Muscle of back (tissue), 3 donors: ENCODE measurements at regions not wholly inside any gene's neighbourhood (a gene's known extent, or its start where the extent isn't known, plus 50 kb on each side); places are given as distances from the start of the nearest gene placed in this dataset.

Experiments used
- DNase-seq, 3 donors: peaks; one replicate each; pipeline versions ENCODE4 v3.0.0 to v3.0.0-alpha.2; 2013

- peak in 2 of 3 donors; percentile 42 to 58 for DNase-seq
Measured at GRCh38 chr12:42969355-42969754, 379.8 kb upstream of the PRICKLE1 start.

DNA sequence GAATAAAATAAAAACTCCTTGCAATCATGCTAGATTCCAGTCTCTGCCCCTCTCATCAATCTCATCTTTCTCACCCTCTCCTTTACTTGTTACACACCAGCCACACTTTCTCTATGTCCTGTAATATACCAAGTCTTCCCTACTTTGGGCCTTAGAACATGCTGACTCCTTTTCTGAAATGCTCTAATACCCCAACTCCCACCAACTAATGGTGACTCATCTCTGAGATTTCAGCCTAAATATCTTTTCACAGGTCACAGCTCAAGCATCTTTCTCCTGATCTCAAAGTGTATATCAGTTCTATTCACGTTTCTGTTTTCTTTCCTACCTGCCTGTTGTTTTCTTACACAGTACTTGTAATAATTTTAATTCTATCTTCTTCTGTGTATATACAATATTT lies 378.9 kb upstream of the PRICKLE1 start:
- DNase-seq, result no peak

DNA sequence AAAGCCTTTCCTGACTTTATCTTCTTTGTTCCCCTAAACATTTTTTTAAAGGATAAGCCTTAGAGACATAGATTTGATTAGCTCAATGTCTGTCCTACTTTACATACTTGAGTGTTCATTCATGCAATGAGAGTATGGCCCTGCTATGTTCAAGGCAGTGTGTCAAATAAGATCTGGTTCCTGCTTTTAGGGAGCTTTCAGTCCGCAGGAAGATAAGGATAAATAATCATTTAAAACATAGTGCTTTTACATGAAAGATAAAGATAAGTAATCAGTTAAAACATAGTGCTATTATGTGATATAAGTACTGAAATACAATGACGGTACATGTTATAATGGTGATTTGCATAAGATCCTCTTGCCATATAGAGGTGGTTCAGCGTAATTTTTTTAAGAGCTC lies 378.3 kb upstream of the PRICKLE1 start:
- DNase-seq, result no peak

DNA sequence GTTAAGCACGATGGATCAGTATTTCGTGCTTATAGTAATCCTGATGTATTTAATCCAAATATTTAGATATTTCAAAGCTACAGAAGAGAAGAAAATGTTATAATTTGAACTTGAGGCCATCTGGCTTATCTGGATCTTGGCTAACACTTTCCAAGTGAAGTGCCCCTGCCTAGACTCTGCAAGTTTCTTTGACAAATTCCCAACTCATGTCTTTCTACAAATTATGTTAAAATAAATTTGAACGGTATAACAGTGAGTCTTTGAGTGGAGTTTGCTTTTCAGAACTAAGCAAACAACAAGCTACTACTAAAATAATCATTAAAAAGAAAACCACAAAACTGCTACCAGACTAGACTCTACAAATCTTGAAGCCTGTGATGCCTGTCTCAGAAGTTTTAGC lies 374.4 kb upstream of the PRICKLE1 start:
- DNase-seq, result no peak

GRCh38 chr12:42962384-42962783 lies 372.8 kb upstream of the PRICKLE1 start:
- no peak for DNase-seq

DNA sequence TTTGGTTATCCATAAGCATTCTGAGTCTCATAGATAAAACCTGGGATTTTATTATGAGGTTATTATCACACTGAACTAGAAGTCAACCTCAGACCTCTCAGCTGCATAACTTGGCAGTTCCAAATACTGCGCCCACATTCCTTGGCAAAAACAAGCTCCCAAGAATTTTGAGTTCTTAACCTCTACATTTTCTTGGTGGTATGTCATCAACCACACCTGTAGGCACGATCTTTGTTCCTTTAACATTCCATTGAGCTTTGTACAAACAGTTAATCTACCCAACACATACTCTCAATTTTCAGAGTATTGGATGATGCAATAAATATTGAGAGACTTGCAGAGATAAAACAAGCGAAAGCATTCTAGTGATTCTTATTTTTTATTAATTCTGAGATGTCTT lies 371.8 kb upstream of the PRICKLE1 start:
- peak in 1 of 3 donors; percentile 30 for DNase-seq

GRCh38 chr12:42960087-42960527 lies 370.6 kb upstream of the PRICKLE1 start:
- DNase-seq, result no peak

- DNase-seq, result no peak
Measured at GRCh38 chr12:42958291-42958674, 368.7 kb upstream of the PRICKLE1 start.

- peak in 1 of 3 donors; percentile 25 for DNase-seq
Measured at GRCh38 chr12:42957561-42958290, 368.2 kb upstream of the PRICKLE1 start.

DNA sequence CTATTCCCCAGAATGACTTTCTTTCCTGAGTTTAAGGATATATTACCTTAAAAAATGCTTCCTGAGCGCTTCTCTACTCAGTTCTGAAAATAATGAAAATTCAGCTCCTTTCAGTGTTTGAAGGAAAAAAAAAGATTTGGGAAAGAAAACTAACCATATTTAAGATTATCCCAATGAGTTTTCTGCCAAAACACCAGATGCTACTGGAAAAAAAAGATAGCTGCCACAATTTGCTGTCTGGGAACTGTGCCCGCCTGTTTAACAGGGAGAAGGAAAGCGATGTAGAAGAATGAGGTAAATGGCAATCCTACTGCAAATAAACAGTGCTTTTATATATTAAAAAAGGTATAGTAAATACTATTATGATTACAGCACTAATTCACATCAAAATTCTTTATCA lies 367.6 kb upstream of the PRICKLE1 start:
- peak; percentile 38 to 71 (median 46) for DNase-seq

DNA sequence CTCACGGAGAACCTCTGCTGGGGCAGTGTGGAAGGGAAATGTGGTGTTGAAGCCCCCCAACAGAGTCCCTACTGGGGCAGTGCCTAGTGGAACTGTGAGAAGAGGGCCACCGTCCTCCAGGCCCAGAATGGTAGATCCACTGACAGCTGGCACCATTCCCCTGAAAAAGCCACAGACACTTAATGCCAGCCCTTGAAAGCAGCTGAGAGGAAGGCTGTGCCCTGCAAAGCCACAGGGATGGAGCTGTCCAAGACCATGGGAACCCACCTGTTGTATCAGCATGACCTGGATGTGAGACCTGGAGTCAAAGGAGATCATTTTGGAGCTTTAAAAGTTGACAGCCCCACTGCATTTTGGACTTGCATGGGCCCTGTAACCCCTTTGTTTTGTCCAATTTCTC lies 363.5 kb upstream of the PRICKLE1 start:
- no peak for DNase-seq

DNA sequence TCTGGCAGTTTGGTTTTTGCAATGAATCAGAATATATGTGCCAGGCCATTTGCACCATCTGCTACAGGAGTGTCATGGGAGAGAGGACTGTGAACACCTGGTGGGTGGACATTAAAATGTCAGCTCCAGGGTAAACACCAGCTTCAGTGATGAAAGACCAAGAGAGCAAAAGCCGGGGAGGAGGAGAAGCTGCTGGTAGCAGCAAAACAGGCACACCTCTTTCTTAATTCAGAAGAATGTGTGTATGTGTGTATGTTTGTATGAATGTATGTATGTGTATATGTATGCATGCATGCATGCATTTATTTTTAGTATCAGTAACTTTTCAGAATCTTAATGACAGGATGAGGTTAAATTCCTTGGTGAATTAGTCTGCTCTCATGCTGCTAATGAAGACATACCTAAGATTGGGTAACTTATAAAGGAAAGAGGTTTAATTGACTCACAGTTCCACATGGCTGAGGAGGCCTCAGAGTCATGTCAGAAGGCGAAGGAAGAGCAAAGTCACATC lies 357.4 kb upstream of the PRICKLE1 start:
- no peak for DNase-seq

DNA sequence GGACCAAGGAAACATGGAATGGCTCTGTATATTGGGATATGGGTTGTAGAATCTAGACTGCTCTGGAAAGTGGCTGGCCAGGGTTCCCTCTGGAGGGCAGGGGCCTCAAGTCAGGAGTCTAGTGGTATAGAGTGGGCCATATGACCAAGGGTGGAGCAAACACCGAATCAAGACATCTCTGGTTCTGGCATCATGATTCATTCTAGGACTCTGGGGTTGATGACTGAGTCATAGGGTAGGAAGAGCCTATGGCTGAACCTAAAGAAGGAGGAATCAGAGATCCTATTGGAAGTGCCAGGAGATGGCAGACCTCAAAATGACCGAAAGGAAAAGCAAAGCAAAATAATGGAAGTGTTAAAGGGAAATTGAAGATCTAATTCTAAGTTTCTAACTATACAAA lies 356.4 kb upstream of the PRICKLE1 start:
- DNase-seq, result no peak

DNA sequence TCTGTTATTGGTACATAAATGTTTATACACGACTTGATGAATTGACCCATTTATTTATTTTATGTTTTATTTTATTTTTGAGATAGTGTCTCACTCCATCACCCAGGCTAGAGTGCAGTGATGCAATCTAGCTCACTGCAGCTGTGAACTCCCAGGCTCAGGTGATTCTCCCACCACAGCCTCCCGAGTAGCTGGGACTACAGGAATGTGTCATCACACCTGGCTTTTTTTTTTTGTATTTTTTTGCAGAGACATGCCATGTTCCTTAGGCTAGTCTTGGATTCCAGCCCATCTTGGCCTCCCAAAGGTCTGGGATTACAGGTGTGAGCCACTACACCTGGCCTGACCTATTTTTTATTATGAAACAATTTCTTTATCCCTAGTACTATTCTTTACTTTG lies 355.0 kb upstream of the PRICKLE1 start:
- no peak for DNase-seq

DNA sequence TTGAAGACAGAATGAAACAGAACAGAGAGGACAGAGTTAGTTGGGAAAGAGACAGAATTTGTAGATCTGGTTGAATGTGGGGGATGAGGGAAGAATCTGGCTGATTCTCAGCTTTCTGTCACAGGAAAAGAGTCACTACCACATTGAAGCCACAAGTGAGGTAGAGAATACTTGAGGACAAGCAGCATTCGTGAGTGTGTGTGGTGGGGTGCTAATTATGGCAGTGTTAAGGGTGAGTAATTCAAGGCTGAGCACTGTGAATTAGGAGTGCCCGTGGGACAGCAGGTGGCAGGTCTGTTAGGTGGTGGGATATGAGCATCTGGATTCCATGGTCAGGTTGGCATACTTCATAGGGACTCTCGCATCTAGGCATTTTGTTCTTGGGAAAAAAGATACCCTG lies 347.4 kb upstream of the PRICKLE1 start:
- DNase-seq, result no peak

GRCh38 chr12:42936260-42936659 lies 346.7 kb upstream of the PRICKLE1 start:
- no peak for DNase-seq

DNA sequence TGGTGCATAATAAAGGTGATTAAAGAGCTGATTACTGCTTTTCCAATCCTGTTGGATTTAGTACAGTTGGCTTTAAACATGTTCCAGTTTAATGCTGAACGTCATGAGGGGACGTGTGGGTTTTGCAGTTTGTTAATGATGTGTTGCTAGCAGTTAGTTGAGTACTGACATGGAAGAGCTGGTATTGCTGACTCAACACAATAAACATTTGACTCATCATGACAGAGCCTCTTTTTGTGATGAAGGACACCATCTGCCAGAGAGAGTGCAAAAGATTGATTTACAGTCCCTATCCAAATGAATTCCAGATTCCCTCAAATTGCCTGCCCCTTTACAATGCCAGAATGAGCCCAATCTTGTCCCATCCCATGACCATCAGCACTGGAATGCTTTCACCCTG lies 346.2 kb upstream of the PRICKLE1 start:
- no peak for DNase-seq

GRCh38 chr12:42935090-42935489 lies 345.5 kb upstream of the PRICKLE1 start:
- DNase-seq, result no peak

DNA sequence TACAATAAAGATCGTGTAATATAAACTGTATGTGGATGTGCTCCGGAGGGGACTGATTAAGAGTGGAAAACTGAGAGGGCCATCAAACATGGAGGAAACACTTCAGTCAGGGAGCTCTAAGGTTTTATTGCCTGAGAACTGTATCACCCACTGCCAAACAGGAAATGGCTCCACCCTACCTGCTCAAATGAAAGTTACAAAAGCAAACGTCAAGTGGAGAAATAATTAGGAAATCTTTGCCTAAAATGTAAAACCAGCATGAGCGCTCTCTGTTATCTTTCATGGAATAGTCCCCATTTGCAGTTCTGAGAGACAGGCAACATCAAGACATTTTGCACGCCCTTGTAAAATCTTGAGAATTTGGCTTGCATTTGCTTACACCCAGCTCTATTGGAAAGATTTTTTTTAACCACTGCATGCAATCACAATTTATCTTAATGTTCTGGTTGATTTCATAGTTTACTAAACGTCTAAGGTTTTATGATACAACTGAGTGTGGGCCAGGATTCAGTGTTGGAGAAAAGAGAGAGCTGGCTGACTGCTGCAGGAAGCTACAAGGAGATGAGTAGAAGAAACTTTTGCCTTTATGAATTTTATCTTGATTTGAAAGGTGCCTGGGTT lies 344.0 kb upstream of the PRICKLE1 start:
- no peak for DNase-seq

GRCh38 chr12:42932936-42933335 lies 343.4 kb upstream of the PRICKLE1 start:
- no peak for DNase-seq

DNA sequence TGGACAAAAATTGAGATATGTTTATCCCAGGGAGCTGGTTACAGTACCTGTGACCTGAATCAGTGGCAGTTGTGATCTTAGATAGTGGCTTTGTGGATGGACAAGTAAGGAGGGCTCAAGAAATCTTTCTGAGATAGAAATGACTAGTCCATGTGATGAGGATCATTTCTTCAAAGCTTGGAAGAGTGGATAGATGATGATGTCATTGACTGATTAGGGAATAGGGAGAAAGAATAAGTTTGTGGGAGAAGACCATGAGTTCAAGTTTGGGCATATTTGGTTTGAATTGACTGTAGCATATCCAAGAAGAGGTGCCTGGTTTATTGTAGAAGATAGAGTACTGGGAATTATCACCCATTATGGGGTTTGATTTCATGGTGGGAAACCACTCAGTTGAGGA lies 336.7 kb upstream of the PRICKLE1 start:
- DNase-seq, result no peak

- peak in 1 of 3 donors; percentile 39 for DNase-seq
Measured at GRCh38 chr12:42924482-42924881, 334.9 kb upstream of the PRICKLE1 start.

DNA sequence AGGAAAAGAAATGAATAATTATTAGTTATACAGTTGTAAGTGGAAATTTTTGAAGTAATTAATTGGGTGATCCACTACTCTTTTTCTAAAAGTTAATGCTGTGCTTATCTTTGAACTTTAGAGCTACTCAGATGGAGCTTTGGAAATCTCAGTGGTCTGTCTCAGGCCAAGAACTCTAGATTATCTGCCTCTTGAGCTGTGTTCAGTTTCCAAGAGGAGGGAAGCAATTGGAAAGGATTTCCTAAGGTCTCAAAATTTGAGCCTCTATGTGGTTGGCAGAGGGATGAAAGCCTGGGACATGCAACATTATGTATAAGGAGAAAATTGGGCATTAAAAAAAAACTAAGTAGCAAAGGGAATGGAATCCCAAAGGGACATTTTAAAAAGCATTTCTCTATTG lies 334.0 kb upstream of the PRICKLE1 start:
- peak; percentile 27 to 70 (median 32) for DNase-seq

DNA sequence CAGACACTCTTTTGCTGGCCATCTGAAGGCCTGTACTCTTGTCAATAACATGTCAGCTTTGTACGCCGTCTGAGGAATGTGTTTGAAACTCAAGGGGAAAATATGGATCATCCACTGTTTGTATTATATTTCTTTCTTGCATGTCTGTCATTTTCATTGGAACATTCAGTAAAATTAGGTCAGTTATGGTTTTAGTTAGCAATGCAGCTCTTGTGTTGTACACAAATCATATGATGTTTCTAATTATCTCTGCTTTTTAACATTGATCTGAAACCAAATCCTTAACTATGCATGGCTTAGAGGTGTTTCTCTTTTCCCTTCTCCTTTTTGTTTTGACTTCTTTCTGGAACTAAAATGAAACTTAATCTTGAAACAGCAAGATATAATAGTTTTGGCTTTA lies 333.6 kb upstream of the PRICKLE1 start:
- peak; percentile 24 to 67 (median 25) for DNase-seq
